Pulmonary artery endothelial cell (primary cell): ENCODE measurements at regions not wholly inside any gene's neighbourhood (a gene's known extent, or its start where the extent isn't known, plus 50 kb on each side); places are given as distances from the start of the nearest gene placed in this dataset.

Source experiments
- DNase-seq: peaks from one replicate; pipeline ENCODE4 v3.0.0-alpha.2; 2011; ENCODE audit warnings: low read depth, low spot score

GRCh38 chr6:151701911-151702562 lies 105.4 kb upstream of the ESR1 start:
- DNase-seq: no peak

DNA sequence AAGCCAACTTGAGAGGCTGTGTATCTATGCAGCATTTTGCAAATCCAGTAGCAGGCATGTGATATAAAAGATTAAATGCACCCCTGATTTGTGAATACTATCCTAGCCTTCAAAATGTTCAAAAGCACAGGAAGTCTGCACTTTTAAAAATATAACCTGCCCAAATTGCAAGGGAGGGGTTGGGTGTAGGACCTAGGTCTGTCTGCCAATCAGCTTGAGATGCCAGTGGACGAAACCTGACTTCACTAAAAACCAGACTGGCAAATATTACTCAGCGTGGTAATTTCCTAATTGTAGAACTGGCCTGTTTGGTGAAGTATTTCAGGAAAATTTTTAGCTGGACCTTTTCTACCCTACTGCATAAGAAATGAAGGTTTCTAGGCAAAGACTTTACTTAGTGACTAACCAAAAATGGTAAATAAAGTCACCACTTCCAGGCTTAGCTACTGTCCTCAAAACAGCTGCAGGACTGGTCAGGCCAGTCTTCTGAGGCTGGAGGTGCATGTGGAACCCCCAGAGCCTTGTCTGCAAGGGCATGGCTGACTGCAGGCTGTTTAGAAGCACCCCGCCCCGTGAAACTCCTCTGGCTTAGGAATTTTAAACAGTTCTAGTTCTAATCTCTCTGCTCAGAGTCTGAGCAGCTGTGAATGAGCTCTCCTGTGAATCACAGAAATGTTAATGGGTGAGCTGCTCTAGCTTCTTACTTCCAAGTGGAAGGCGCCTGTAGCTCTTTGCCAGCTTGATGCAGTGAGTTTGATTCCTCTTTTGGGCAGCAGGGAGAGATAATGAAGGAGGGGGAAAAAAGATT lies 104.4 kb upstream of the ESR1 start:
- DNase-seq: no peak

- DNase-seq: no peak
Observed at GRCh38 chr6:151704383-151704782, 103.1 kb upstream of the ESR1 start.

GRCh38 chr6:151705993-151706733 lies 101.3 kb upstream of the ESR1 start:
- no peak for DNase-seq

GRCh38 chr6:151709329-151709728 lies 98.2 kb upstream of the ESR1 start:
- no peak for DNase-seq

DNA sequence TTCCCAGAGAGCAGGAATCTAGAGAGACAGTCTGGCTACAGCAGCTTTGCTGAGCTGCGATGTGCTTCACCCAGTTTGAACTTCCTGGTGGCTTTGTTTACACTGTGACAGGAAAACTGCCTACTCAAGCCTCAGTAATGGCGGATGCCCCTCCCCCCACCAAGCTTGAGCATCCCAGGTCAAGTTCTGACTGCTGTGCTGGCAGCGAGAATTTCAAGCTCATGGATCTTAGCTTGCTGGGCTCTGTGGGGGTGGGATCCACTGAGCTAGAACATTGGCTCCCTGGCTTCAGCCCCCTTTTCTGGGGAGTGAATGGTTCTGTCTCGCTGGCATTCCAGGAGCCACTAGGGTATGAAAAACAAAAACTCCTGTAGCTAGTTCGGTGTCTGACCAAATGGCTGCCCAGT lies 91.0 kb upstream of the ESR1 start:
- DNase-seq: no peak

- DNase-seq: no peak
Observed at GRCh38 chr6:151719070-151719469, 88.4 kb upstream of the ESR1 start.

DNA sequence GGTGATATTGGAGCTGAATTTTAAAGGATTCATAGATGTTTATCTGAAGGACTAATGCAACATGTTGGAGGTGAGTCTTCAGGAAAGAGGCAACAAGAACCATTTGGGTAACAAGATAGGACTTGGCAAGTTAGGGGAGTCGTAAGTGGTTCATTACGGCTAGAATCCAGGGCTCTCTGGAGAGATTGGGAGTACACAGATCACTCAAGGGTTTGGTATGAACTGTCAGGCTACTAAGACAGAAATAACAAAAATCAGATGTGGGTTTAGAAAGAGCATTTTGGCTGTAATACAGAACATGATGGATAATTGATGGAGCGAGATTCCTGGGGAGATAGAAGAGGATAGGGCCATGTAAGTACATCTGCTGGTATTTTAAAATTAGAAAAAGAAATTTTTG lies 86.3 kb upstream of the ESR1 start:
- DNase-seq: no peak

DNA sequence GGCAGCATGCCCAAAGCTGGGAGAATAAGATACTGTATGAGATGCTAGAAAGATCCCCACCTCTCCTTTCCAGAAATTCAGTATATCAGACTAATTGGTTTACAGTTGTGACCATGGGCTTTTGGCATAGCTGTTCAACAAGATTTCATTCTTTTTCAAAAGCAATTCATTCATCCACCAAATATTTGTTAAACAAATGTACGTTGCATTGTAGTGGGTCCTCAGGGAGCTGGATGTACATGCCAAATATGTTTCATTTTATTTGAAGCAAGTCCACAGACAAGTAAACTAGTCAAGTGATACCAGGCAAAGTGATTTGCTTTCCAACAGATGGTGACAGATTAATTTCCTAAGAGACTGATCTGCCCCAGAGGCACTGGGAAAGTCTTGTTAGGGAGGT lies 85.8 kb upstream of the ESR1 start:
- DNase-seq: no peak

DNA sequence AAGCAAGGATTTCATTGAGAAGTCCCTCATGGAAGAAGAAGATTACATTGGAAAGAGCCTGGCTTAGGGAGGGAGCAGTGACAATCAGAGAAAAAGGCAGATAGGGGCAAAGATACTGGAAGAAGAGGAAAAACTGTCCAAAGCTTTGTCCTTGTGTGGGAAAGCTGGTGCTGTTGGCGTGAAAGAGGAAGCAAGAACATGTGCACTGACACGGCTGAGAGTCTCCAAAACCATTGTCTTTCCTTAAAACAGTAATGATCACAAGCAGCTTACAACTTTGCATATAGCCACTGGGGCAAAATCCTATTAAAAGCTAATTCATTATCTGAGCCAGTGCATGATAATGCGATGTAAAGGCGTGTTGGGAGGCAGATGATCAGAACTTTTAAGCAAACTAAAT lies 85.1 kb upstream of the ESR1 start:
- DNase-seq: no peak

GRCh38 chr6:151723152-151723551 lies 84.3 kb upstream of the ESR1 start:
- no peak for DNase-seq

GRCh38 chr6:151729829-151730495 lies 77.5 kb upstream of the ESR1 start:
- no peak for DNase-seq

GRCh38 chr6:151730496-151730870 lies 77.0 kb upstream of the ESR1 start:
- no peak for DNase-seq

DNA sequence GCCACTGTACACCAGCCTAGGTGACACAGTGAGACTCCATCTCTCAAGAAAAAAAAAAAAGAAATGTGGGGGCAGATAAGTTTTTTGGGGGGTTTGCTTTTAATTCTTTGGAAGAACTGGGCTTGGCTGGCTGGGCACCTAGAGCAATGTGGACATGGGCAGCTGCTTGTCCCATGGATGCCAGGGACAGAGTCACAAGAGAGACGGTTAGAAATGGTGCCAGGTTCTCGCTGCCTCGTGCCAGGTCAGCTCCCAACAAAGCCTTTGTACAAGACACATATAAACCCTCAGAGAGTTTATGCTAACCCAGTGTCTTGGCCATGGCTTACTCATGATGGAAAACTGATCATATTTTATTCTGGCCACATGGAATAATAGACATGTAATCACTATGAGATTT lies 76.2 kb upstream of the ESR1 start:
- DNase-seq: no peak

DNA sequence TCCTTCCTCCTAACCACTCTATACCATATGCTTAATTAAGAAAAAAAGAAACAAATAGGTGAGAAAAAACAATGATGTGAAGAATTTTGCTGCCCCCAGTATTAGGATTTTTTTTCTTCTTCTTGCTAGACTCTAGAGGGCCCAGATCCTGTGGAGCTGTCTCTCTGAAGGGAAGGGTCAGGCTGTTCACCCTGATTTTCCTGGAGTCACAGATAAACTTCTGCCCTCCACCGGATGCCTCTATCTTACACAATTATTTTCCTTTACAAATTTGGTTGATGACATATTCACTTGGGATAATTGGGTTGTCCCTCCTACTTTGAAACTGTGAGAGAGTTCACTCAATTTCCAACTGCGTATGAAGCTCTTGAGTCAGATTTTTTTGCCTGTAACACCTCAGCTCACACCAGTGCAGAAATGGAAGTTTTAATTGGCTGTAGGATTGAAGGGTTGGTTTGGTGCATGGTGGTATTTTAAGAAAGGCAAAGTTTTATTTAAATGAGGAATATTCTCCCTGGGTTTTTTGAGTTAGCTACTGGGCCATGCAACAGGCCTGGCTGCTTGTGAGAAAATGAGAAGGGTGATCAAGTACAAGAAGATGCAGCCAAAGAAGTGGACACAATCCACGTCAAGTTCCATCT lies 73.7 kb upstream of the ESR1 start:
- no peak for DNase-seq

GRCh38 chr6:151738267-151738666 lies 69.2 kb upstream of the ESR1 start:
- no peak for DNase-seq

GRCh38 chr6:151738960-151739359 lies 68.5 kb upstream of the ESR1 start:
- DNase-seq: no peak

- DNase-seq: no peak
Observed at GRCh38 chr6:151740820-151741219, 66.7 kb upstream of the ESR1 start.

DNA sequence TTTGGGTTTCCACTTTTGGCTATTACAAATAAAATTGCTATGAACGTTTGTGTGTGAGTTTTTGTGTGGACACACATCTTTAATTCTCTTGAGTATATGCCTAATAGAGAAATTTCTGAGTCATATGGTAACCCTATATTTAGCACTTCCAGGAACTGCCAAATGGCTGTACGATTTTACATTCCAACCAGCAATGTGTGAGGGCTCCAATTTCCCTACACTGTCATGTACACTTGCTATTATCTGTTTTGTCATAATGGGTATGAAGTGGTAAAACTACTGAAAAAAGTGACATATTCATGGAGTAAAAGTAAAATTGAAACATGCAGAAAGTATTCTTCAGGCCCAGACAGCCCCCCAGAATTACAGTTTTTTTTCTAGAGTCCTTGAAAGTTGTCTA lies 59.6 kb upstream of the ESR1 start:
- DNase-seq: no peak

- no peak for DNase-seq
Observed at GRCh38 chr6:151749341-151749740, 58.1 kb upstream of the ESR1 start.

DNA sequence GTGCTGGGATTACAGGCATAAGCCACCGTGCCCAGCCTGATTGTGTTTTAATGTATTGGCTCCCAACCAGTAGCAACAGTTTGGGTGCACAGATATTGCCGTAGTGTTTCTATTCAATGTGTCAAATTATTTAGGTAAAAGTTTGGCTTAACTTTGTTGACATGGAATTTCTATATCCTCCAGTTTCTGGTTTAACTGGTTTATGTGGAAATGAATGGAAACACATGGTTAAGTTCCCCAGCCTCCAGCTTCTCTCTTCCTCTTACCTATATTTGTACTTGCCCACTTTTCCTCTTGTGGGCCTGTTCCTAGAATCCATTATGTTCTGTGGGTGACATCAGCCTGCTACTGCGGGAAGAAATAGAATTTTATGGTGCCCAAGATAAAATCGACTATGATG lies 53.9 kb upstream of the ESR1 start:
- no peak for DNase-seq
